ENCODE measurements at regions not wholly inside any gene's neighbourhood (a gene's known extent, or its start where the extent isn't known, plus 50 kb on each side); places are given as distances from the start of the nearest gene placed in this dataset.

DNA sequence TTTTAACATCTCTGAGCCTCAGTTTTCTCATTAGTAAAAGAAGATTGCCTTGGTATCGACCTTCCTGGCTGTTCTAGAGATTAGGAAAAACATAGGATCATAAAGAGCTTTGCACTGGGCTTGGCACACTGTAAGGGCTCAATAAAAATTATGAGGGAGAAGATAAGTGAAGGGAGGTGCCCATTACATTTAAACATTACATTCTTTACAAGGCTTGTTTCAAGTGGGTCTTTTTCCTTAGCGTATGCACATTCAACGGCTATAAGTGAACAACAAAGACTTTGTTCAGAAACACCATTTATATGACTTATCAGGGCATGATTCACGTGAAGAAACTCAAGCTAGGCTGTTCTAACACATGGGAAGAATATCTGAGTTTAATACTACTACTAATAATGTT, 351.9 kb upstream of the NPVF start:
- DNase-seq (ENCODE audit: insufficient read length, low spot score) (no peak), FAIRE-seq (no peak)
- TF ChIP-seq CTCF (IDR thresholded peaks at IDR 0.05; ENCODE audit: insufficient read depth, missing control alignments): no peak

GRCh38 chr7:25583621-25584020, 355.3 kb upstream of the NPVF start:
- FAIRE-seq: no peak
- DNase-seq (ENCODE audit: insufficient read length, low spot score): no peak
- TF ChIP-seq CTCF (IDR thresholded peaks at IDR 0.05; ENCODE audit: insufficient read depth, missing control alignments): no peak

GRCh38 chr7:25584112-25584938, 356.0 kb upstream of the NPVF start:
- DNase-seq (ENCODE audit: insufficient read length, low spot score) (no peak), FAIRE-seq (no peak)
- TF ChIP-seq CTCF (IDR thresholded peaks at IDR 0.05; ENCODE audit: insufficient read depth, missing control alignments): no peak

- no peak for FAIRE-seq
- no peak for TF ChIP-seq CTCF (IDR thresholded peaks at IDR 0.05; ENCODE audit: insufficient read depth, missing control alignments)
- no peak for DNase-seq (ENCODE audit: insufficient read length, low spot score)
These were observed 358.2 kb upstream of the NPVF start for GRCh38 chr7:25586513-25586912.

GRCh38 chr7:25594122-25594521, 365.8 kb upstream of the NPVF start:
- DNase-seq (ENCODE audit: insufficient read length, low spot score) (no peak), FAIRE-seq (no peak)
- TF ChIP-seq CTCF (IDR thresholded peaks at IDR 0.05; ENCODE audit: insufficient read depth, missing control alignments): no peak

GRCh38 chr7:25594728-25595127, 366.4 kb upstream of the NPVF start:
- no peak for FAIRE-seq
- no peak for TF ChIP-seq CTCF (IDR thresholded peaks at IDR 0.05; ENCODE audit: insufficient read depth, missing control alignments)
- no peak for DNase-seq (ENCODE audit: insufficient read length, low spot score)

- DNase-seq (ENCODE audit: insufficient read length, low spot score) (no peak), FAIRE-seq (no peak)
- no peak for TF ChIP-seq CTCF (IDR thresholded peaks at IDR 0.05; ENCODE audit: insufficient read depth, missing control alignments)
These were observed 367.7 kb upstream of the NPVF start for GRCh38 chr7:25595996-25596395.

Measured in D721Med (cell line).